NCI-H226 (cell line): ENCODE measurements at regions not wholly inside any gene's neighbourhood (a gene's known extent, or its start where the extent isn't known, plus 50 kb on each side); places are given as distances from the start of the nearest gene placed in this dataset.
"Not testable (repeated sequence)": the region's sequence is repeated elsewhere in the genome, so short reads cannot be mapped to it uniquely, and the experiment has no call there.

ENCODE experiments used
- DNase-seq: peaks from one replicate; pipeline ENCODE4 v3.0.0-alpha.2; 2015

- no peak for DNase-seq
Observed at GRCh38 chr1:143691971-143692529, 279.7 kb downstream of the FAM72C start.

- DNase-seq, result no peak
Observed at GRCh38 chr1:143691400-143691891, 280.3 kb downstream of the FAM72C start.

- no peak for DNase-seq
Observed at GRCh38 chr1:143689781-143690180, 282.0 kb downstream of the FAM72C start.

GRCh38 chr1:143680304-143680703 is 291.5 kb downstream of the FAM72C start:
- DNase-seq, result no peak

- no peak for DNase-seq
Observed at GRCh38 chr1:143672983-143673382, 298.8 kb downstream of the FAM72C start.

- no peak for DNase-seq
Observed at GRCh38 chr1:143667730-143668129, 304.1 kb downstream of the FAM72C start.

- no peak for DNase-seq
Observed at GRCh38 chr1:143666851-143667250, 304.9 kb downstream of the FAM72C start.

- no peak for DNase-seq
Observed at GRCh38 chr1:143665606-143666005, 306.2 kb downstream of the FAM72C start.

GRCh38 chr1:143663056-143663455 is 308.7 kb downstream of the FAM72C start:
- not testable (repeated sequence) for DNase-seq

GRCh38 chr1:143661418-143662101 is 310.2 kb downstream of the FAM72C start:
- DNase-seq, result no peak

GRCh38 chr1:143660354-143660941 is 311.3 kb downstream of the FAM72C start:
- no peak for DNase-seq

- DNase-seq, result no peak
Observed at GRCh38 chr1:143653429-143653802, 318.4 kb downstream of the FAM72C start.

- DNase-seq, result no peak
Observed at GRCh38 chr1:143652744-143653428, 318.9 kb downstream of the FAM72C start.

- DNase-seq, result no peak
Observed at GRCh38 chr1:143652187-143652586, 319.6 kb downstream of the FAM72C start.

GRCh38 chr1:143651350-143651992 is 320.3 kb downstream of the FAM72C start:
- DNase-seq, result no peak

- not testable (repeated sequence) for DNase-seq
Observed at GRCh38 chr1:143644035-143644434, 327.8 kb downstream of the FAM72C start.

GRCh38 chr1:143643148-143643885 is 328.5 kb downstream of the FAM72C start:
- no peak for DNase-seq

- DNase-seq, result no peak
Observed at GRCh38 chr1:143625886-143626285, 345.9 kb downstream of the FAM72C start.

- DNase-seq, result no peak
Observed at GRCh38 chr1:143619851-143620250, 351.9 kb downstream of the FAM72C start.

GRCh38 chr1:143611159-143611558 is 360.6 kb downstream of the FAM72C start:
- no peak for DNase-seq

- DNase-seq, result no peak
Observed at GRCh38 chr1:143610196-143610595, 361.6 kb downstream of the FAM72C start.

GRCh38 chr1:143604887-143605286 is 366.9 kb downstream of the FAM72C start:
- DNase-seq, result no peak

GRCh38 chr1:143584508-143584907 is 387.3 kb downstream of the FAM72C start:
- DNase-seq, result no peak
